Type B pancreatic cell (in vitro differentiated cells): ENCODE measurements at regions not wholly inside any gene's neighbourhood (a gene's known extent, or its start where the extent isn't known, plus 50 kb on each side); places are given as distances from the start of the nearest gene placed in this dataset.

Experiments used
- DNase-seq: peaks from one replicate; pipeline ENCODE4 v3.0.0; 2021; ENCODE audit warnings: mixed read lengths; ENCODE audit not compliant: unreplicated experiment; ENCODE audit errors: extremely low spot score
- H3K27ac Mint-ChIP-seq: 2 replicates; pipeline ENCODE4 v1.8.0; 2021; ENCODE audit warnings: mild to moderate bottlenecking, mixed read lengths
- H3K27me3 Mint-ChIP-seq: 2 replicates; pipeline ENCODE4 v1.8.0; 2021; ENCODE audit warnings: mixed read lengths
- H3K36me3 Mint-ChIP-seq: 2 replicates; pipeline ENCODE4 v1.8.0; 2021; ENCODE audit warnings: mixed read lengths
- H3K4me1 Mint-ChIP-seq: one replicate; pipeline ENCODE4 v1.8.0; 2021; ENCODE audit warnings: mixed read lengths; ENCODE audit not compliant: unreplicated experiment
- H3K4me3 Mint-ChIP-seq: 2 replicates; pipeline ENCODE4 v1.8.0; 2021; ENCODE audit warnings: mild to moderate bottlenecking, mixed read lengths
- H3K9me3 Mint-ChIP-seq: 2 replicates; pipeline ENCODE4 v1.8.0; 2021; ENCODE audit warnings: mixed read lengths
- TF ChIP-seq, protein P1 (sequence below): fragments of 200-600 bp; sonication (generic); conservative IDR thresholded peaks from 2 replicates; pipeline ENCODE4 v1.5.0; 2021; ENCODE audit warnings: antibody characterized with exemption, mild to moderate bottlenecking

DNA sequence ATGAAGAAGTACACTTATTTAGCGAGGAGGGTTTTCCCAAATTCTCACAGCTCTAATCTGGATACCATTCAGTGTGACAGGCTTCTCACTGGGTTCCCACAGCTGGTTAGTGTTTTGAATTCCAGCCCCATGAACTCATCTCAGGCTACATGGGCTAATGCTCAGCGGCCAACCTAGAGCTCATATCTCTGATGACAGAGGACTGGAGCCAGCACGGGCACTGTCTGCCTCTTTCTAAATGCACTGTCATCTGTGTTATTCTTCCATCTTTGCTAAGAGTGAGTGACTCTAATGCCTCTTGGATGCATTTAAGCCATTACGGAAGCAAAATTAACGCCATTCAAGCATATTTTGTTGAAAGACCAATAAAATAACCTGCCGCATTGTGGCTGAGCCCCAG lies 308.9 kb upstream of the JAG1 start:
- Mint-ChIP-seq H3K27me3 (no peaks in the 10 kb centered on the region), H3K27ac (peak overlapping the region; percentile 6), H3K4me3 (no peak overlapping the region), H3K4me1 (peaks cover 22% of the 10 kb centered on the region), H3K9me3 (no peaks in the 10 kb centered on the region), H3K36me3 (no peaks in the 10 kb centered on the region)
- no peak for DNase-seq
- TF ChIP-seq, protein P1, sequence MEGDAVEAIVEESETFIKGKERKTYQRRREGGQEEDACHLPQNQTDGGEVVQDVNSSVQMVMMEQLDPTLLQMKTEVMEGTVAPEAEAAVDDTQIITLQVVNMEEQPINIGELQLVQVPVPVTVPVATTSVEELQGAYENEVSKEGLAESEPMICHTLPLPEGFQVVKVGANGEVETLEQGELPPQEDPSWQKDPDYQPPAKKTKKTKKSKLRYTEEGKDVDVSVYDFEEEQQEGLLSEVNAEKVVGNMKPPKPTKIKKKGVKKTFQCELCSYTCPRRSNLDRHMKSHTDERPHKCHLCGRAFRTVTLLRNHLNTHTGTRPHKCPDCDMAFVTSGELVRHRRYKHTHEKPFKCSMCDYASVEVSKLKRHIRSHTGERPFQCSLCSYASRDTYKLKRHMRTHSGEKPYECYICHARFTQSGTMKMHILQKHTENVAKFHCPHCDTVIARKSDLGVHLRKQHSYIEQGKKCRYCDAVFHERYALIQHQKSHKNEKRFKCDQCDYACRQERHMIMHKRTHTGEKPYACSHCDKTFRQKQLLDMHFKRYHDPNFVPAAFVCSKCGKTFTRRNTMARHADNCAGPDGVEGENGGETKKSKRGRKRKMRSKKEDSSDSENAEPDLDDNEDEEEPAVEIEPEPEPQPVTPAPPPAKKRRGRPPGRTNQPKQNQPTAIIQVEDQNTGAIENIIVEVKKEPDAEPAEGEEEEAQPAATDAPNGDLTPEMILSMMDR = no peak

DNA sequence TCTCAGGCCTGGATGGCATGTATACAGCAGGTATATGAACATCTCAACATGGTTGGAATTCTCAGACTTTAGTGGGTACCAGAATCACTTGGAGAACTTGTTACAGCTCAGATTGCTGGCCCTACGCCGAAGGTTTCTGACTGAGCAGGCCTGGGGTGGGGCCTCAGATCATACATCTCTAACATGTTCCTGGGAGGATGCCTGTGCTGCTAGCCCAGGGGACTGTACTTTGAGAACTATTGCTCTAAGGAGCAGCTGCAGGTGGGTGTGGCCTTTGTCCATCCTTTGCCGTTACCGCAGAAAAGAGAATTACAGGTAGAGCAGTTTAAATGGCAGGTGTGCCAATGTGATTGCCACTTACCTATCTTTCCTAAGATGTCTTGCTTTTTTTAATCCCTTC lies 310.5 kb upstream of the JAG1 start:
- H3K27ac Mint-ChIP-seq = no peak overlapping the region
- no peaks in the 10 kb centered on the region for H3K27me3 Mint-ChIP-seq
- H3K36me3 Mint-ChIP-seq = no peaks in the 10 kb centered on the region
- no peak overlapping the region for H3K4me3 Mint-ChIP-seq
- TF ChIP-seq, protein P1 = no peak
- no peaks in the 10 kb centered on the region for H3K9me3 Mint-ChIP-seq
- H3K4me1 Mint-ChIP-seq = peaks cover 17% of the 10 kb centered on the region
- no peak for DNase-seq

DNA sequence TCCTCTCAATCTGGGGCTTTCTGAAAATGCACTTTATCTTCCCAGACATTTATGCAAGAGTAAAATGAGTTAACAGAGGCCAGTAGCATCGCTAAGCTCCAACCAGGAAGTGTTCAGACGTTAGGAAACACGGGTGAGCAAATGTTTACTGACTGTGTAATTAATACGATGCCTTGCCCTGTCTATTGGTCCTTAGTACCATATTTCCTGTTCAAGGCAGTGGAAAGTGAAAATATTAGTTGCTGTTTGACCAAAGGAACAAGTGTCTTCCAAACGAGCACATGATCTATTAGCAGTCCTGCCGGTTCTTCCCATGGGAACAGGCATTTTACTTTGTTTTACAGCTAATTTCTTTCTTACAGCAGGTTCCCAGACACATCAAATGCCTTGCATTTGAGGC lies 311.1 kb upstream of the JAG1 start:
- Mint-ChIP-seq H3K36me3 (no peaks in the 10 kb centered on the region), H3K4me3 (no peak overlapping the region), H3K4me1 (peaks cover 17% of the 10 kb centered on the region), H3K9me3 (no peaks in the 10 kb centered on the region), H3K27ac (no peak overlapping the region), H3K27me3 (peaks cover 3% of the 10 kb centered on the region)
- TF ChIP-seq, protein P1 = no peak
- DNase-seq = no peak

DNA sequence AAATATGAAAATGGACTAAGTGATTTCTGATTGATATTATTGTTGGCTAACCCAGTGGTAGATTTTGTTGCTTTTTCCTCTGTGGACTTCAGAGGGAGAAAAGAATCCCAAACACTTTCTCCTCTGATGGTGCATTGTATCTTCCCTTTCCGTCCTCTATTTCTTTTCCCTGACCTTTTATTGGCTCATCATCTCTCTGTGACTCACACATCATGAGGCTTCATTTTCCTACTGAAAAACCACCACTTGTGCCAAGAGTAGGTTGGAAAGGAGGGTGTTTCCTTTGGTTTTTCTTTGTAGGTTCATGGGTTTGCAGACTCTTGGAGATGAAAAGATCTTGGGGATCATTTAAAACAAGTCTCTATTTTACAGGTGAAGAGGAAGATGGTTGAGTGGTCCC lies 311.7 kb upstream of the JAG1 start:
- no peak for DNase-seq
- H3K4me3 Mint-ChIP-seq = no peak overlapping the region
- no peak overlapping the region for H3K27ac Mint-ChIP-seq
- H3K36me3 Mint-ChIP-seq = no peaks in the 10 kb centered on the region
- TF ChIP-seq, protein P1 = no peak
- peaks cover 17% of the 10 kb centered on the region for H3K4me1 Mint-ChIP-seq
- no peaks in the 10 kb centered on the region for H3K9me3 Mint-ChIP-seq
- H3K27me3 Mint-ChIP-seq = peaks cover 3% of the 10 kb centered on the region

DNA sequence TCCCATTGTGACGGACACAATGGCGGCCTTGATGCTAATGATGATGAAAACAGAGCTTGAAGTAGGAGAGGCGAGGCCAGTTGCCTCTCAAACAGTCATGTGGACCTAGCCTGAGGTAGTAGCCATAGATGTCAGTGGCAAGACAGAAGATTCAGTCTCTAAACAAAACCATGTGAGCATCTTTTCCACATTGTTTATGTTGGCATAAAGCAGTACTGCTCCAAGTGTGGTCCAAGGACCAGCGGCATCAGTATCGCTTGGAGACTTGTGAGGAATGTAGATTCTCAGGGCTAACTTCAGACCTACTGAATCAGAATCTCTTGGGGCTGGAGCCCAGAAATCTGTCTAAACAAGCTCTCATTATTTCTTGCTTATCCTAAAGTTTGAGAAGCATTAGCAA lies 312.8 kb upstream of the JAG1 start:
- H3K4me1 Mint-ChIP-seq = peaks cover 13% of the 10 kb centered on the region
- H3K27ac Mint-ChIP-seq = no peak overlapping the region

More for the DNA sequence above, 312.8 kb upstream of the JAG1 start:
- Mint-ChIP-seq H3K9me3 (no peaks in the 10 kb centered on the region), H3K36me3 (no peaks in the 10 kb centered on the region), H3K27me3 (peaks cover 8% of the 10 kb centered on the region), H3K4me3 (no peak overlapping the region)
- TF ChIP-seq, protein P1 = no peak
- no peak for DNase-seq
